Pancreas (tissue), 10 donors: ENCODE measurements at regions not wholly inside any gene's neighbourhood (a gene's known extent, or its start where the extent isn't known, plus 50 kb on each side); places are given as distances from the start of the nearest gene placed in this dataset.

ENCODE experiments used
- ATAC-seq, 4 donors: fragments of 200-7000 bp; cut with Tn5 transposase; one replicate each; pipeline versions ENCODE4 v1.8.0 to v1.9.1; 2020; ENCODE audit warnings: mild to moderate bottlenecking in 4 of 4, moderate library complexity in 4 of 4
- DNase-seq, 6 donors: peaks; one replicate each; pipeline ENCODE4 v3.0.0-alpha.2; 2020
- FAIRE-seq: peaks from 2 replicates; lab custom pipeline; 2012; peaks lifted over from hg19 to GRCh38; lab: Jason Lieb, UNC
- H3K27ac ChIP-seq, 4 donors: fragments of 200-600 bp; sonication (generic); 1 replicate in 3 of 4; 2 replicates in 1 of 4; pipeline versions ENCODE4 v1.5.0 to v1.8.0; 2020
- H3K27me3 ChIP-seq, 4 donors: fragments of 200-600 bp; one replicate each; pipeline ENCODE4 v1.8.0; 2021
- H3K36me3 ChIP-seq, 3 donors: fragments of 200-600 bp; sonication (generic) in 1 of 3; one replicate each; pipeline versions ENCODE4 v1.5.0 to v1.8.0; 2020 to 2021
- H3K4me1 ChIP-seq, 3 donors: fragments of 200-600 bp; one replicate each; pipeline ENCODE4 v1.8.0; 2021
- H3K4me3 ChIP-seq, 4 donors: fragments of 200-600 bp; sonication (generic) in 2 of 4; one replicate each; pipeline versions ENCODE4 v1.5.0 to v1.8.0; 2020 to 2021
- H3K9me3 ChIP-seq, 4 donors: fragments of 200-600 bp; one replicate each; pipeline ENCODE4 v1.8.0; 2021
- CTCF ChIP-seq, 4 donors: fragments of 200-600 bp; sonication (generic) in 3 of 4; IDR thresholded peaks; one replicate each; pipeline versions ENCODE4 v1.5.0 to v1.8.0; 2021; ENCODE audit warnings: antibody characterized with exemption in 4 of 4
- WGBS, 2 donors: extraction: QIAGEN DNeasy Blood & Tissue Kit; methylation state at CpG; one replicate each; pipeline ENCODE4 v1.1.7; 2013; 5-methylcytosine and 5-hydroxymethylcytosine counted together
- intact Hi-C, 3 donors: fragments of 100-400 bp; cut with DNase I; formaldehyde crosslinking; loops; one replicate each; pipeline versions ENCODE4 v1.11.1 to v1.14.2; 2022
- donor health status: healthy with polysubstance abuse.
- donor health status: DM: no; HTN: no; CAD: no; lungs with moderate emphysema.
- donor health status: DM: no; HTN: no; CAD: no.
- donor health status: control.
- donor health status: control.
- donor health status: Bipolar disorder and iron deficiency.
- donor health status: DM: yes; HTN: yes; CAD: no.
- donor health status: DM: no; HTN: no; CAD: no.
- donor health status: DM: no; HTN: no; CAD: no.
- donor health status: DM: yes; HTN: yes; CAD: no.

DNA sequence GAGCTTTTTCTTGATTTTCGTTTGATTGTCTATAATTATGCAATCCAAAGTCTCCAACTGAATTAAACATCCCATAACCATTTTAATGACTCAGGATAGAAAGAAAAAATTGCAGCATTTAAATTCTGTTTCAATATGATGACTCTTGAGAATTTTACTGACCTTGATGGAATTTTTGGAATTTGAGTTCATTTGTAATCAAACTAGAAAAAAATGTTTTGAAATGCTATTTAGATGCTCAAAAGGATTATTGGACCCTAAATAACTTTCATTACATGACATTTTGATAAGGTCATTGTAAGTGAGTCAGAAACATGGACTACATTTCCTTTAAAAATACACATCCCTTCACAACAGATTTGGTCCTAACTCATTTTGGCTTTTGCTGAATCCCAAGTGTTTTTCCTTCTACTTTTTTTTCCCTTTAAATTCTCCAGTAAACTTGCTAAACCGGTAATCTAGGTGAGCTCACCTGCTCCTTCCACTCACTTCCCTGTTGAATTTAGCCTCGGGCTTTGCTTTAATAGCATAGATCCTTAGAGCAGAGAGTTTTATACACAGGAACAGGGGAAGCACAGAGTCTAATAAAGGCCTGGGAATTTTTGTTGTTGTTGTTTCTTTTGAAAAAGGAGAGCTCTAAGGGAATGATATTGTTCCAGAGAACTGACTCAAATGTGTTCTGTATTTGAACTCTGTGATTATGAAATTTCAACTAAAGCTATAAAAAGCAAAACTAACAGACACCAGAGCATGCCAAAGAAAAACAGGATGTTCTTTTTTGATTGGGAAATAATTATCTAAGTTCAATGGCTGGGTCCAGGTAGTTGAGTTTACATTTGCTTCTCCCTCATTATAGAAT is 1088.2 kb upstream of the CITED2 start:
- Histone ChIP-seq H3K4me3 (no peak overlapping the region), H3K27me3 (no peaks in the 10 kb centered on the region), H3K9me3 (no peaks in the 10 kb centered on the region), H3K4me1 (peaks cover 0 to 34% (median 29%) of the 10 kb centered on the region in 3 donors), H3K36me3 (no peaks in the 10 kb centered on the region), H3K27ac (peak overlapping the region in 3 of 4 donors; percentile 43 to 78 (median 66))
- intact Hi-C loops = no loop called here
- no peak for TF ChIP-seq CTCF (IDR thresholded peaks at IDR 0.05)
- peak in 2 of 6 donors; percentile 9 to 27 for DNase-seq
- peak; percentile 84 to 95 (median 92) for ATAC-seq
- WGBS, 2 donors = 13 to 17% methylated on average over 3 of the region's 3 CpGs
- peak; percentile 79 for FAIRE-seq

DNA sequence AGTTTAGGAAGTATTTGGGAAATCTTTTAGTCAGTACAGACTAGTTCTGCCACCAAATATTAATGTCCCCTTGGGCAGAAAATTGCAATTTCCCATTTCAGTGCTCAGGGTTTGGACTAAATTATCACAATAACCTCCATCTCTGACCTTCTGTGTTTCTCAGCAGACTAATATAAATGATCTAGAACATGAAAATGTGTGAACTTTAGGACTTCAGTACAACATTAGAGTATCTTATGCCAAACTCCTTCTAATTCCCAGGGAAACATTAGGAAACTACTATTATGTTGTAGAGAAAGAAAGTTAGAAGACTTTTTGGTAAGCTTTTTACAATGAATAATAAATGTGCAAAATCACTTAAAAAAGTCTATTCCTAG is 1087.6 kb upstream of the CITED2 start:
- no peaks in the 10 kb centered on the region for H3K27me3 ChIP-seq
- FAIRE-seq (no peak), DNase-seq (no peak), ATAC-seq (no peak)
- TF ChIP-seq CTCF (IDR thresholded peaks at IDR 0.05) = no peak
- H3K9me3 ChIP-seq = no peaks in the 10 kb centered on the region
- H3K4me3 ChIP-seq = no peak overlapping the region
- H3K27ac ChIP-seq = peak overlapping the region in 3 of 4 donors; percentile 43 to 78 (median 66)
- peaks cover 0 to 34% (median 29%) of the 10 kb centered on the region in 3 donors for H3K4me1 ChIP-seq
- H3K36me3 ChIP-seq = no peaks in the 10 kb centered on the region
- intact Hi-C loops = no loop called here

DNA sequence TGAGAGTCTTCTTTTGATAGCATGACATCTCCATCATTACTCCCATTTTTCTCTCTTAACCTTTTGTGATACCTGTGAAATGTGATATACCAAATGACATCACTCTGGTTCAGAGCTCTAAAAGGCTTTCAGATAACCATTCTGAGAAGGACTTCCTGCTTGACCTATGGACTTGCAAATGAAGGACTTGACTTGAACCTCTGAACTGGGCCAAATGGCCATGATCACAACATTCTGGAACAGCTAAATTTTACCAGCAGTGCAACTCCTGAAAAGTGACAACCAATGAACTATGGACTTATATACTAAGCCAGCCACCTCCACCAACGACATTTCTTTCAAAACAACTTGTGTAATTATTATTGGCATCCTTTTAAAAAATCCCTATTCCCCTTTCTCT is 1085.8 kb upstream of the CITED2 start:
- no peak for DNase-seq
- H3K36me3 ChIP-seq = no peaks in the 10 kb centered on the region
- TF ChIP-seq CTCF (IDR thresholded peaks at IDR 0.05) = no peak
- no peaks in the 10 kb centered on the region for H3K27me3 ChIP-seq
- FAIRE-seq = no peak
- peaks cover 0 to 31% (median 29%) of the 10 kb centered on the region in 3 donors for H3K4me1 ChIP-seq
- 68 to 90% methylated on average over 1 of the region's 1 CpG for WGBS, 2 donors
- H3K27ac ChIP-seq = no peak overlapping the region
- H3K4me3 ChIP-seq = no peak overlapping the region
- no peaks in the 10 kb centered on the region for H3K9me3 ChIP-seq
- no peak for ATAC-seq
- intact Hi-C loops = no loop called here

DNA sequence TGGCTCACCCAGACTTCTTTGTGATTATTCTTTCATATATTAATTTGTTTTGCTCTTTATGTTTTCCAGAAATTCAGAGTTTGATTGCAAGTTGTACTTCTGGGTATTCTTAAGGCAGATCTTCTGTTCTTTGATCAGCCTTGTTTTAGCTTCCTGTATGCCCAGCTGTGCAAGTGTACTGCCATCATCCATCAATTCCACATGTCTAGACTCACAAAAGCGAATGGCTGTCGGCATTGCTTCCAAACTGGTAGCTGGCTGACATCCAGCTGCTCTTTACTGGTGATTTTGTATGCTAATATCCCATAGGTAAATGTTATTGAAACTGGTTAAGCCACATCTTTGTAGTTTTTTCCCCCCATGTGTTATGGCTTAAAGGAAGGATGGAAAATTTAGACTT is 1084.8 kb upstream of the CITED2 start:
- Histone ChIP-seq H3K9me3 (no peaks in the 10 kb centered on the region), H3K4me1 (peaks cover 0 to 22% (median 21%) of the 10 kb centered on the region in 3 donors), H3K36me3 (no peaks in the 10 kb centered on the region), H3K4me3 (no peak overlapping the region), H3K27ac (no peak overlapping the region), H3K27me3 (no peaks in the 10 kb centered on the region)
- intact Hi-C loops = no loop called here
- ATAC-seq (no peak), DNase-seq (no peak), FAIRE-seq (no peak)
- TF ChIP-seq CTCF (IDR thresholded peaks at IDR 0.05) = no peak
- 39 to 61% methylated on average over 2 of the region's 2 CpGs for WGBS, 2 donors

GRCh38 chr6:140446241-140446640 is 1071.8 kb upstream of the CITED2 start:
- FAIRE-seq (no peak), ATAC-seq (no peak), DNase-seq (no peak)
- H3K4me1 ChIP-seq = peaks cover 0 to 3% (median 0%) of the 10 kb centered on the region in 3 donors
- no peak overlapping the region for H3K4me3 ChIP-seq
- no peak overlapping the region for H3K27ac ChIP-seq
- intact Hi-C loops = no loop called here
- H3K9me3 ChIP-seq = no peaks in the 10 kb centered on the region
- H3K36me3 ChIP-seq = no peaks in the 10 kb centered on the region
- no peaks in the 10 kb centered on the region for H3K27me3 ChIP-seq
- TF ChIP-seq CTCF (IDR thresholded peaks at IDR 0.05) = no peak
